Activated CD8-positive, alpha-beta T cell treated with anti-CD3 and anti-CD28 coated beads for 36 hours (primary cell): ENCODE measurements at regions not wholly inside any gene's neighbourhood (a gene's known extent, or its start where the extent isn't known, plus 50 kb on each side); places are given as distances from the start of the nearest gene placed in this dataset.
"Not testable (repeated sequence)": the region's sequence is repeated elsewhere in the genome, so short reads cannot be mapped to it uniquely, and the experiment has no call there.

Source experiments
- ATAC-seq: fragments of 200-7000 bp; cut with Tn5 transposase; one replicate; pipeline ENCODE4 v1.10.0; 2021; ENCODE audit warnings: mild to moderate bottlenecking, moderate library complexity
- CTCF ChIA-PET: fragments of 350-600 bp; sonication (Branson Sonifier 250); formaldehyde crosslinking; loops from one replicate; lab custom pipeline; 2021; ENCODE audit warnings: antibody characterized with exemption; lab: Charles Lee
- POLR2A ChIA-PET: fragments of 350-600 bp; sonication (Branson Sonifier 250); formaldehyde crosslinking; loops from one replicate; lab custom pipeline; 2021; ENCODE audit warnings: antibody characterized with exemption; lab: Charles Lee
- DNase-seq: peaks from one replicate; pipeline ENCODE4 v3.0.0-alpha.2; 2020
- H3K27ac Mint-ChIP-seq: one replicate; pipeline ENCODE4 v1.8.0; 2021; ENCODE audit warnings: mild to moderate bottlenecking, mixed read lengths
- H3K27me3 Mint-ChIP-seq: one replicate; pipeline ENCODE4 v1.8.0; 2021; ENCODE audit warnings: mixed read lengths
- H3K36me3 Mint-ChIP-seq: one replicate; pipeline ENCODE4 v1.8.0; 2021; ENCODE audit warnings: low read depth, mixed read lengths
- H3K4me1 Mint-ChIP-seq: one replicate; pipeline ENCODE4 v1.8.0; 2021; ENCODE audit warnings: low read depth, mixed read lengths
- H3K4me3 Mint-ChIP-seq: one replicate; pipeline ENCODE4 v1.8.0; 2021; ENCODE audit warnings: mild to moderate bottlenecking, moderate library complexity, mixed read lengths
- H3K9me3 Mint-ChIP-seq: one replicate; pipeline ENCODE4 v1.8.0; 2021; ENCODE audit warnings: mixed read lengths
- CTCF ChIP-seq: fragments of 200-600 bp; IDR thresholded peaks from one replicate; pipeline ENCODE4 v1.8.0; 2022; ENCODE audit warnings: antibody characterized with exemption, mild to moderate bottlenecking
- intact Hi-C: fragments of 100-400 bp; cut with micrococcal nuclease; formaldehyde crosslinking; loops from one replicate; pipeline ENCODE4 v1.10.0; 2022

- ATAC-seq (no peak), DNase-seq (no peak)
- TF ChIP-seq CTCF = no peak
- POLR2A ChIA-PET = no interaction called here
- Mint-ChIP-seq H3K4me1 (no peaks in the 10 kb centered on the region), H3K27ac (no peak overlapping the region), H3K36me3 (no peaks in the 10 kb centered on the region), H3K9me3 (no peaks in the 10 kb centered on the region), H3K4me3 (no peak overlapping the region), H3K27me3 (peaks cover 6% of the 10 kb centered on the region)
- intact Hi-C loops = no loop called here
- CTCF ChIA-PET = no interaction called here
Observed at GRCh38 chr21:15210235-15210678, 145.5 kb upstream of the NRIP1 start.

- DNase-seq (no peak), ATAC-seq (no peak)
- H3K27me3 Mint-ChIP-seq = peaks cover 4% of the 10 kb centered on the region
- TF ChIP-seq CTCF = no peak
- ChIA-PET POLR2A (no interaction called here), CTCF (no interaction called here)
- H3K36me3 Mint-ChIP-seq = no peaks in the 10 kb centered on the region
- H3K4me3 Mint-ChIP-seq = no peak overlapping the region
- intact Hi-C loops = no loop called here
- no peaks in the 10 kb centered on the region for H3K9me3 Mint-ChIP-seq
- no peaks in the 10 kb centered on the region for H3K4me1 Mint-ChIP-seq
- H3K27ac Mint-ChIP-seq = no peak overlapping the region
Observed at GRCh38 chr21:15211491-15212133, 146.8 kb upstream of the NRIP1 start.

- H3K27me3 Mint-ChIP-seq = peaks cover 3% of the 10 kb centered on the region
- H3K36me3 Mint-ChIP-seq = no peaks in the 10 kb centered on the region
- H3K4me1 Mint-ChIP-seq = no peaks in the 10 kb centered on the region
- no peak for ATAC-seq
- no peak for TF ChIP-seq CTCF
- no peaks in the 10 kb centered on the region for H3K9me3 Mint-ChIP-seq
- CTCF ChIA-PET = no interaction called here
- H3K27ac Mint-ChIP-seq = no peak overlapping the region
- intact Hi-C loops = no loop called here
- no peak overlapping the region for H3K4me3 Mint-ChIP-seq
- POLR2A ChIA-PET = no interaction called here
- no peak for DNase-seq
Observed at GRCh38 chr21:15212206-15212605, 147.4 kb upstream of the NRIP1 start.

- H3K4me1 Mint-ChIP-seq, ATAC-seq, POLR2A ChIA-PET, intact Hi-C loops, DNase-seq, H3K36me3 Mint-ChIP-seq, CTCF ChIA-PET, H3K9me3 Mint-ChIP-seq, H3K4me3 Mint-ChIP-seq, H3K27ac Mint-ChIP-seq, H3K27me3 Mint-ChIP-seq: not testable (repeated sequence)
Observed at GRCh38 chr21:15218476-15218875, 153.7 kb upstream of the NRIP1 start.

GRCh38 chr21:15219039-15219438 lies 154.2 kb upstream of the NRIP1 start:
- no peak for TF ChIP-seq CTCF
- Mint-ChIP-seq H3K4me1 (peaks cover 2% of the 10 kb centered on the region), H3K36me3 (no peaks in the 10 kb centered on the region), H3K27ac (no peak overlapping the region), H3K4me3 (no peak overlapping the region), H3K27me3 (no peaks in the 10 kb centered on the region), H3K9me3 (no peaks in the 10 kb centered on the region)
- CTCF ChIA-PET = no interaction called here
- ATAC-seq = no peak
- POLR2A ChIA-PET = no interaction called here
- intact Hi-C loops = no loop called here
- DNase-seq = no peak

- no peak for TF ChIP-seq CTCF
- H3K4me1 Mint-ChIP-seq = peaks cover 2% of the 10 kb centered on the region
- DNase-seq = no peak
- ATAC-seq = no peak
- no peak overlapping the region for H3K27ac Mint-ChIP-seq
- no peaks in the 10 kb centered on the region for H3K27me3 Mint-ChIP-seq
- intact Hi-C loops = no loop called here
- H3K9me3 Mint-ChIP-seq = no peaks in the 10 kb centered on the region
- ChIA-PET CTCF (no interaction called here), POLR2A (no interaction called here)
- H3K4me3 Mint-ChIP-seq = no peak overlapping the region
- no peaks in the 10 kb centered on the region for H3K36me3 Mint-ChIP-seq
Observed at GRCh38 chr21:15219894-15220293, 155.1 kb upstream of the NRIP1 start.
